Ovary (tissue), 7 donors: ENCODE measurements at regions not wholly inside any gene's neighbourhood (a gene's known extent, or its start where the extent isn't known, plus 50 kb on each side); places are given as distances from the start of the nearest gene placed in this dataset.
"Not testable (repeated sequence)": the region's sequence is repeated elsewhere in the genome, so short reads cannot be mapped to it uniquely, and the experiment has no call there.

ENCODE experiments used
- DNase-seq, 5 donors: peaks; one replicate each; pipeline ENCODE4 v3.0.0-alpha.2; 2019 to 2020
- H3K27ac ChIP-seq, 2 donors: fragments of 200-600 bp; one replicate each; pipeline versions ENCODE4 v1.5.1 to v1.8.0; 2019 to 2022
- H3K27me3 ChIP-seq: fragments of 200-600 bp; one replicate; pipeline ENCODE4 v1.8.0; 2022
- H3K36me3 ChIP-seq: fragments of 200-600 bp; sonication (generic); one replicate; pipeline ENCODE4 v1.5.1; 2019
- H3K4me1 ChIP-seq: one replicate; pipeline ENCODE4 v1.8.1; 2013; ENCODE audit warnings: mild to moderate bottlenecking, moderate library complexity; ENCODE audit not compliant: insufficient read depth
- H3K4me3 ChIP-seq: fragments of 200-600 bp; sonication (generic); one replicate; pipeline ENCODE4 v1.5.1; 2017
- H3K9me3 ChIP-seq, 2 donors: fragments of 200-600 bp in 1 of 2; sonication (generic) in 1 of 2; one replicate each; pipeline versions ENCODE4 v1.5.1 to v1.8.1; 2013 to 2019; ENCODE audit warnings: mild to moderate bottlenecking in 1 of 2, moderate library complexity in 1 of 2
- CTCF ChIP-seq, 3 donors: fragments of 450-650 bp in 2 of 3; fragments of 200-600 bp in 1 of 3; IDR thresholded peaks; one replicate each; pipeline versions ENCODE4 v1.5.1 to v1.8.0; 2016 to 2022; ENCODE audit warnings: antibody characterized with exemption in 3 of 3, mild to moderate bottlenecking in 1 of 3
- EP300 ChIP-seq: sonication (generic); formaldehyde crosslinking; IDR thresholded peaks from one replicate; pipeline ENCODE4 v1.6.1; 2017; ENCODE audit warnings: antibody characterized with exemption
- POLR2A ChIP-seq: fragments of 450-650 bp; IDR thresholded peaks from one replicate; pipeline ENCODE4 v1.6.1; 2017; ENCODE audit warnings: antibody characterized with exemption, mild to moderate bottlenecking, moderate library complexity
- WGBS, 3 donors: extraction: QIAGEN DNeasy Blood & Tissue Kit in 1 of 3; methylation state at CpG; one replicate each; pipeline versions ENCODE4 v1.1.5 to v1.1.7; 2013 to 2017; 5-methylcytosine and 5-hydroxymethylcytosine counted together
- intact Hi-C, 4 donors: fragments of 100-400 bp; cut with DNase I; formaldehyde crosslinking; loops; one replicate each; pipeline versions ENCODE4 v1.11.0 to v1.15.1; 2022 to 2023
- donor health status: DM: no; HTN: no; CAD: no; lungs with moderate emphysema.
- donor health status: DM: no; HTN: no; CAD: no.
- donor health status: Bipolar disorder and iron deficiency.
- donor health status: DM: no; HTN: no; CAD: no.
- donor health status: DM: yes; HTN: yes; CAD: no.

DNA sequence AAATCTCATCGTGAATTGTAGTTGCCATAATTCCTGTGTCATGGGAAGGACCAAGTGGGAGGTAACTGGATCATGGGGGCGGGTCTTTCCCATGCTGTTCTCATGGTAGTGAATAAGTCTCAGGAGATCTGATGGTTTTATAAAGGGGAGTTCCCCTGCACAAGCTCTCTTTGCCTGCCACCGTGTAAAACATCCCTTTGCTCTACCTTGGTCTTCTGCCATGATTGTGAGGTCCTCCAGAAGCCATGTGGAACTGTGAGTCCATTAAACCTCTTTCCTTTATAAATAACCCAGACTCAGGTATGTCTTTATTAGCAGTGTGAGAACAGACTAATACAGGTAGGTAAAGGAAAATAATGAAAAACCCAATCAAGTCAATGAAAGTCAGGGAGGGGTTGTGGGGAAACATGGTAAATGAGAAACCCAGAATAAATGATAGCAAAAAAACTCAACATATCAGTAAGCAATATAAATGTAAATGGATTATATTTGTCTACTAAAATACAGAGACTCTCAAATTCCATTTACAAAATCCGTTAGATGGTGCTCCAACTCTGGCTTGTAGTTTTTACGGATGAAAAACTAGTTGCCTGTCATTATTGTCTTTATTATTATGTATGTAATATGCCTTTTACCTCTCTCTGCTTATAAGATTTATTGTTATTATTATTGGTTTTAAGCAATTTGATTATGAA, 98.9 kb upstream of the NDUFV2 start:
- no peaks in the 10 kb centered on the region for H3K4me1 ChIP-seq
- no peak for TF ChIP-seq CTCF (IDR thresholded peaks at IDR 0.05)
- no peak for TF ChIP-seq EP300
- H3K27ac ChIP-seq, result no peak overlapping the region
- intact Hi-C loops, result no loop called here
- no peak overlapping the region for H3K4me3 ChIP-seq
- no peaks in the 10 kb centered on the region for H3K27me3 ChIP-seq
- WGBS, 3 donors, result 87 to 93% (median 92%) methylated on average over 5 of the region's 5 CpGs
- H3K9me3 ChIP-seq, result no peaks in the 10 kb centered on the region
- DNase-seq, result no peak
- no peaks in the 10 kb centered on the region for H3K36me3 ChIP-seq

DNA sequence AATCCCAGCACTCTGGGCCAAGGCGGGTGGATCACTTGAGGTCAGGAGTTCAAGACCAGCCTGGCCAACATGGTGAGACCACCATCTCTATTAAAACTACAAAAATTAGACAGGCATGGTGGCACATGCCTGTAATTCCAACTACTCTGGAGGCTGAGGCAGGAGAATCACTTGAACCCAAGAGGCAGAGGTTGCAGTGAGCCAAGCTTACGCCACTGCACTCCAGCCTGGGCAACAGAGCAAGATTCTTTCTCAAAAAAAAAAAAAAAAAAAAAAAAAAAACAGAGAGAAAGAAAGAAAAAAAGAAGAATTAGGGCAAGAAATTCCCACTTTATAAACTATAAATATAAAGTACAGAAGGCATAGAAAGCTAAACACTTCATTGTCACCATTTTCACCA, 98.2 kb upstream of the NDUFV2 start:
- H3K27me3 ChIP-seq, H3K9me3 ChIP-seq, H3K4me3 ChIP-seq, H3K27ac ChIP-seq, intact Hi-C loops, H3K36me3 ChIP-seq, H3K4me1 ChIP-seq, DNase-seq: not testable (repeated sequence)
- 90 to 94% (median 91%) methylated on average over 2 of the region's 2 CpGs for WGBS, 3 donors

GRCh38 chr18:9007700-9008099, 94.8 kb upstream of the NDUFV2 start:
- H3K36me3 ChIP-seq, H3K4me1 ChIP-seq, H3K27me3 ChIP-seq, H3K4me3 ChIP-seq, H3K27ac ChIP-seq, intact Hi-C loops, H3K9me3 ChIP-seq, DNase-seq: not testable (repeated sequence)
- 50 to 78% (median 58%) methylated on average over 3 of the region's 3 CpGs for WGBS, 3 donors

GRCh38 chr18:9008200-9008708, 94.2 kb upstream of the NDUFV2 start:
- intact Hi-C loops, result no loop called here
- Histone ChIP-seq H3K4me3 (no peak overlapping the region), H3K4me1 (no peaks in the 10 kb centered on the region), H3K9me3 (no peaks in the 10 kb centered on the region), H3K36me3 (no peaks in the 10 kb centered on the region), H3K27me3 (no peaks in the 10 kb centered on the region), H3K27ac (no peak overlapping the region)
- 79 to 84% (median 82%) methylated on average over 5 of the region's 5 CpGs for WGBS, 3 donors
- no peak for DNase-seq
- TF ChIP-seq CTCF (IDR thresholded peaks at IDR 0.05) (no peak), POLR2A (no peak), EP300 (no peak)

GRCh38 chr18:9008709-9009635, 93.5 kb upstream of the NDUFV2 start:
- 72 to 78% (median 77%) methylated on average over 19 of the region's 19 CpGs for WGBS, 3 donors
- Histone ChIP-seq H3K9me3 (no peaks in the 10 kb centered on the region), H3K4me1 (no peaks in the 10 kb centered on the region), H3K36me3 (no peaks in the 10 kb centered on the region), H3K27me3 (no peaks in the 10 kb centered on the region), H3K4me3 (no peak overlapping the region), H3K27ac (no peak overlapping the region)
- TF ChIP-seq POLR2A (no peak), CTCF (IDR thresholded peaks at IDR 0.05) (no peak), EP300 (no peak)
- no peak for DNase-seq
- intact Hi-C loops, result no loop called here
